ENCODE measurements at regions not wholly inside any gene's neighbourhood (a gene's known extent, or its start where the extent isn't known, plus 50 kb on each side); places are given as distances from the start of the nearest gene placed in this dataset.

DNA sequence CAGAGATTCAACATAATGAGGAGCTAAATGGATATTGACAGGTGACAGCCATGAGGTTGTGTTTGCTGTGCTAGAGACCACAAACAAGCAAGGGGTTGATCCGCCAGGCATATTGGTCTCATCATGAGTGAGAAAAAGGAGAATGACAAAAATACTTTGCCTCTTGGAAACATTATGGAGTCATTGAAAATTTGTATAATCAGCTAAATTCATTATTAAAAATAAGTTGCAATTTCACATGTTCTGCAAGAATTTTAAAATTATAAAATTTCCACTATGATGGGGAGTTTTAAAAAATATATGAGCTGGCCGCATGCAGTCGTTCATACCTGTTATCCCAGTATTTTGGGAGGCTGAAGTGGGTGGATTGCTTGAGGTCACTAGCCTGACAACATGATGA, 912.3 kb upstream of the SLC35B3 start:
- Histone ChIP-seq H3K4me1 (ENCODE audit: control insufficient read depth, insufficient read depth, low read length) (no peaks in the 10 kb centered on the region), H3K27ac (ENCODE audit: low read length) (no peak overlapping the region), H3K9me3 (ENCODE audit: control insufficient read depth in 2 of 2, low read length in 2 of 2) (no peaks in the 10 kb centered on the region), H3K9ac (ENCODE audit: low read length in 2 of 2) (no peak overlapping the region), H3K36me3 (ENCODE audit: control insufficient read depth in 2 of 2, insufficient read depth in 2 of 2, low read length in 2 of 2) (no peaks in the 10 kb centered on the region), H3K4me3 (ENCODE audit: low read length in 2 of 2) (no peak overlapping the region), H3K27me3 (ENCODE audit: control insufficient read depth in 1 of 2, insufficient read depth in 2 of 2, low read length in 2 of 2) (no peaks in the 10 kb centered on the region)

GRCh38 chr6:9346923-9347322, 911.6 kb upstream of the SLC35B3 start:
- Histone ChIP-seq H3K4me1 (ENCODE audit: control insufficient read depth, insufficient read depth, low read length) (no peaks in the 10 kb centered on the region), H3K4me3 (ENCODE audit: low read length in 2 of 2) (no peak overlapping the region), H3K9ac (ENCODE audit: low read length in 2 of 2) (no peak overlapping the region), H3K9me3 (ENCODE audit: control insufficient read depth in 2 of 2, low read length in 2 of 2) (no peaks in the 10 kb centered on the region), H3K36me3 (ENCODE audit: control insufficient read depth in 2 of 2, insufficient read depth in 2 of 2, low read length in 2 of 2) (no peaks in the 10 kb centered on the region), H3K27me3 (ENCODE audit: control insufficient read depth in 1 of 2, insufficient read depth in 2 of 2, low read length in 2 of 2) (no peaks in the 10 kb centered on the region), H3K27ac (ENCODE audit: low read length) (no peak overlapping the region)

GRCh38 chr6:9335431-9335830, 900.1 kb upstream of the SLC35B3 start:
- Histone ChIP-seq H3K4me3 (ENCODE audit: low read length in 2 of 2) (no peak overlapping the region), H3K4me1 (ENCODE audit: control insufficient read depth, insufficient read depth, low read length) (no peaks in the 10 kb centered on the region), H3K27me3 (ENCODE audit: control insufficient read depth in 1 of 2, insufficient read depth in 2 of 2, low read length in 2 of 2) (no peaks in the 10 kb centered on the region), H3K36me3 (ENCODE audit: control insufficient read depth in 2 of 2, insufficient read depth in 2 of 2, low read length in 2 of 2) (no peaks in the 10 kb centered on the region), H3K9me3 (ENCODE audit: control insufficient read depth in 2 of 2, low read length in 2 of 2) (no peaks in the 10 kb centered on the region), H3K9ac (ENCODE audit: low read length in 2 of 2) (no peak overlapping the region), H3K27ac (ENCODE audit: low read length) (no peak overlapping the region)

GRCh38 chr6:9334979-9335378, 899.6 kb upstream of the SLC35B3 start:
- Histone ChIP-seq H3K27me3 (ENCODE audit: control insufficient read depth in 1 of 2, insufficient read depth in 2 of 2, low read length in 2 of 2) (no peaks in the 10 kb centered on the region), H3K36me3 (ENCODE audit: control insufficient read depth in 2 of 2, insufficient read depth in 2 of 2, low read length in 2 of 2) (no peaks in the 10 kb centered on the region), H3K27ac (ENCODE audit: low read length) (no peak overlapping the region), H3K4me3 (ENCODE audit: low read length in 2 of 2) (no peak overlapping the region), H3K9me3 (ENCODE audit: control insufficient read depth in 2 of 2, low read length in 2 of 2) (no peaks in the 10 kb centered on the region), H3K4me1 (ENCODE audit: control insufficient read depth, insufficient read depth, low read length) (no peaks in the 10 kb centered on the region), H3K9ac (ENCODE audit: low read length in 2 of 2) (no peak overlapping the region)

DNA sequence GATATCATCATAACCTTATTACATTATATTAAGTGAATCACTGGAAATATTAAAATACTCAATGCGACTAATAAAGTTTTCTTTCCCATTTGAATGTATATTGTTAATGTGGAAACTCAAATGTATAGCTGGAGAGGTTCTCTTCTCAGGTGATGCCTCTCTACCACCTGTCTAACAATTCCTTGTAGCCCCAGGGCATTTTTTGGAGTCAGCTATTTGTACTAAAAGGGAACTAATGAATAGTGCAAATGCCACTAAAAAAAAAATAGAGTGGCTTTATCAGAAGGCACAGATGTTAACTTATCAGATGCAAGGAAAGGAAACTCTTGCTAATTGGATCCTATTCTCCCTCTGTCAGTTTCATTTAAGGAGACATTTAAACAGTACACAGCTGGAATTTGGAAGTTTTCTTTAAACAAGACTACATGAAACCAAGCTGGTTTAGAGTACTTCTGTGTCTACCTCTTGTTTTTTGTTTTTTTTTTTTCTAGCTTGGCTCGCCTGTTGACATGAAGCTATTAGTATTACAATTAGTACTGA, 897.0 kb upstream of the SLC35B3 start:
- Histone ChIP-seq H3K27ac (ENCODE audit: low read length) (no peak overlapping the region), H3K9me3 (ENCODE audit: control insufficient read depth in 2 of 2, low read length in 2 of 2) (no peaks in the 10 kb centered on the region), H3K4me3 (ENCODE audit: low read length in 2 of 2) (no peak overlapping the region), H3K4me1 (ENCODE audit: control insufficient read depth, insufficient read depth, low read length) (no peaks in the 10 kb centered on the region), H3K27me3 (ENCODE audit: control insufficient read depth in 1 of 2, insufficient read depth in 2 of 2, low read length in 2 of 2) (no peaks in the 10 kb centered on the region), H3K9ac (ENCODE audit: low read length in 2 of 2) (no peak overlapping the region), H3K36me3 (ENCODE audit: control insufficient read depth in 2 of 2, insufficient read depth in 2 of 2, low read length in 2 of 2) (no peaks in the 10 kb centered on the region)

DNA sequence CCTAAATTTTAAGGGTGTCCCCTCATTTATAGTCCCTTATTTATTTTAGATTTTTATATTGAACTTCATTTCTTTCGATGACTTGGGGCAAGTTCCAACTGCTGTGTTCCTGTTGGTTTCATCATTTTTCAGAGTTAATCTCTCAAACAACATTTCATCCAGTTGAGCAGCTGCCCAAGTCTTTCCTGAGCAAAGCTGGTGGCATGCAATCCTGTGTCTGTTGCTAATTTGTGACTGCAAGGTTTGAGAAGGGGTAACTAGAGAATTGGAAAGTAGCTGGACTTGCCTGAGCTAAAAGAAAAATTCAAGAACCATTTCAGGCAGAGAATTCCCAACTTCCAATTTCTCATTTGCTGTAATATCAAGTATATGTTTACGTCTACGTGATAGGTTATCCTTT, 881.5 kb upstream of the SLC35B3 start:
- H3K9me3 ChIP-seq (ENCODE audit: control insufficient read depth in 2 of 2, low read length in 2 of 2) = no peaks in the 10 kb centered on the region
- no peaks in the 10 kb centered on the region for H3K4me1 ChIP-seq (ENCODE audit: control insufficient read depth, insufficient read depth, low read length)
- H3K27ac ChIP-seq (ENCODE audit: low read length) = no peak overlapping the region
- no peaks in the 10 kb centered on the region for H3K36me3 ChIP-seq (ENCODE audit: control insufficient read depth in 2 of 2, insufficient read depth in 2 of 2, low read length in 2 of 2)
- H3K27me3 ChIP-seq (ENCODE audit: control insufficient read depth in 1 of 2, insufficient read depth in 2 of 2, low read length in 2 of 2) = no peaks in the 10 kb centered on the region
- no peak overlapping the region for H3K9ac ChIP-seq (ENCODE audit: low read length in 2 of 2)
- H3K4me3 ChIP-seq (ENCODE audit: low read length in 2 of 2) = no peak overlapping the region

GRCh38 chr6:9315966-9316650, 880.8 kb upstream of the SLC35B3 start:
- H3K9ac ChIP-seq (ENCODE audit: low read length in 2 of 2) = no peak overlapping the region
- H3K4me3 ChIP-seq (ENCODE audit: low read length in 2 of 2) = no peak overlapping the region
- no peaks in the 10 kb centered on the region for H3K4me1 ChIP-seq (ENCODE audit: control insufficient read depth, insufficient read depth, low read length)
- no peaks in the 10 kb centered on the region for H3K9me3 ChIP-seq (ENCODE audit: control insufficient read depth in 2 of 2, low read length in 2 of 2)
- H3K27ac ChIP-seq (ENCODE audit: low read length) = no peak overlapping the region
- H3K27me3 ChIP-seq (ENCODE audit: control insufficient read depth in 1 of 2, insufficient read depth in 2 of 2, low read length in 2 of 2) = no peaks in the 10 kb centered on the region
- H3K36me3 ChIP-seq (ENCODE audit: control insufficient read depth in 2 of 2, insufficient read depth in 2 of 2, low read length in 2 of 2) = no peaks in the 10 kb centered on the region

DNA sequence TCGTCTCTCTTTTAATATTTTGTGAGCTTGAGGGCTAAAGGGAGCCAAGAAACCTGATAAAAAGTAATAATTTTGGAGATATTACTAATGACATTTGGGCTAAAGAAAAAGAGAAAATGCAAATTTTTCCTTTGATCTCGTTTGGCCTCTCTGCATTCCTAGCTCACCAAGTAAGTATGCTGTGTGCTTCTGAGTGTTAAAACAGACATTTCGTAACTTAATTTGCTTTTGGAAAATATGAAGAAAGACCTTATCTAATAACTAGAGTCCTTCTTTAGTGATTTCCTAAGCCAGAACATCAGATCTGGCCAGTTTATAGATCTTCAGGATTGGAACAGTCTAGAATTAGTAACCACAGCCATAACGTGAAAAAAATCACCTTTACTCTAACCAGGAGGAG, 872.9 kb upstream of the SLC35B3 start:
- H3K9ac ChIP-seq (ENCODE audit: low read length in 2 of 2) = no peak overlapping the region
- no peaks in the 10 kb centered on the region for H3K27me3 ChIP-seq (ENCODE audit: control insufficient read depth in 1 of 2, insufficient read depth in 2 of 2, low read length in 2 of 2)

DNA sequence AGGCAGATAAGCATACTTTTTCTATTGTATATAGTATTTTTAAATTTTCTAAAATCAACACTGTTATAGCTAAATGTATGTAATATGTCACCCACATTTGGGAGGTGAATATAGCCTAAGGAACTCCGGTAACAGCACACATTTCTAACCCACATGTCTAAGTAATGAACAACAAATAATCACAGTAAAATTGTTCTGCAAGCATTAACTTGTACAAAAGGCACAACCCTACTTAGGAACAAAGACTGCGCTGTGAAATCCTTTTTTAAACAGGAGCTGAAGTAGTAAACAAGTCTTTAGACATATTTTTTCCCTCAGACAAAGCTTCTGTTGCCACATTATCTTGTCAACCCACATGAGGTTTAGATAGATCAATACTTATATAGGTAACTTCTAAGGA, 872.4 kb upstream of the SLC35B3 start:
- Histone ChIP-seq H3K9me3 (ENCODE audit: control insufficient read depth in 2 of 2, low read length in 2 of 2) (no peaks in the 10 kb centered on the region), H3K9ac (ENCODE audit: low read length in 2 of 2) (no peak overlapping the region), H3K4me3 (ENCODE audit: low read length in 2 of 2) (no peak overlapping the region), H3K27ac (ENCODE audit: low read length) (no peak overlapping the region), H3K36me3 (ENCODE audit: control insufficient read depth in 2 of 2, insufficient read depth in 2 of 2, low read length in 2 of 2) (no peaks in the 10 kb centered on the region), H3K4me1 (ENCODE audit: control insufficient read depth, insufficient read depth, low read length) (no peaks in the 10 kb centered on the region), H3K27me3 (ENCODE audit: control insufficient read depth in 1 of 2, insufficient read depth in 2 of 2, low read length in 2 of 2) (no peaks in the 10 kb centered on the region)

More for the DNA sequence above, 872.9 kb upstream of the SLC35B3 start:
- no peak overlapping the region for H3K27ac ChIP-seq (ENCODE audit: low read length)
- no peaks in the 10 kb centered on the region for H3K36me3 ChIP-seq (ENCODE audit: control insufficient read depth in 2 of 2, insufficient read depth in 2 of 2, low read length in 2 of 2)
- H3K4me3 ChIP-seq (ENCODE audit: low read length in 2 of 2) = no peak overlapping the region
- H3K9me3 ChIP-seq (ENCODE audit: control insufficient read depth in 2 of 2, low read length in 2 of 2) = no peaks in the 10 kb centered on the region
- no peaks in the 10 kb centered on the region for H3K4me1 ChIP-seq (ENCODE audit: control insufficient read depth, insufficient read depth, low read length)

DNA sequence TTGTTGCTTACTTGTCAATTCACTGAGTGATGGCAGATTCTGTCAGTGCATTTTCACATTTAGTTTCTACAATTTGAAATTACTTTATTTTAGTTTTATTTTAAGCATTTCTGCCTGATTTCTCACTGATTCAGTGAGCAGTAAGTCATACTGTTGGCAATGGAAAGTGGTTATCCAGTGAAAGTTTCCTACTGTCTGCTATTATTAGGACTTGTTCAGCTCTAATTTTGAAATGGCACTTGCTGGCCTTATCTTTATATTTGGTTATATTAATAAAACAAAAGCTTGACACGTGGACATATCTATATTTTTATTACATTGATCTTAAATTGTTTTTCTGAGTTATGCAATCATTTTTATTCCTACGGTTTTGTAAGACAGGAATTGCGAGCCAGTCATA, 871.8 kb upstream of the SLC35B3 start:
- no peak overlapping the region for H3K27ac ChIP-seq (ENCODE audit: low read length)
- H3K4me3 ChIP-seq (ENCODE audit: low read length in 2 of 2) = no peak overlapping the region

GRCh38 chr6:9295644-9296043, 860.3 kb upstream of the SLC35B3 start:
- Histone ChIP-seq H3K36me3 (ENCODE audit: control insufficient read depth in 2 of 2, insufficient read depth in 2 of 2, low read length in 2 of 2) (no peaks in the 10 kb centered on the region), H3K9ac (ENCODE audit: low read length in 2 of 2) (no peak overlapping the region), H3K4me3 (ENCODE audit: low read length in 2 of 2) (no peak overlapping the region), H3K27ac (ENCODE audit: low read length) (no peak overlapping the region), H3K4me1 (ENCODE audit: control insufficient read depth, insufficient read depth, low read length) (no peaks in the 10 kb centered on the region), H3K27me3 (ENCODE audit: control insufficient read depth in 1 of 2, insufficient read depth in 2 of 2, low read length in 2 of 2) (no peaks in the 10 kb centered on the region), H3K9me3 (ENCODE audit: control insufficient read depth in 2 of 2, low read length in 2 of 2) (no peaks in the 10 kb centered on the region)

More for the DNA sequence above, 871.8 kb upstream of the SLC35B3 start:
- Histone ChIP-seq H3K9me3 (ENCODE audit: control insufficient read depth in 2 of 2, low read length in 2 of 2) (no peaks in the 10 kb centered on the region), H3K36me3 (ENCODE audit: control insufficient read depth in 2 of 2, insufficient read depth in 2 of 2, low read length in 2 of 2) (no peaks in the 10 kb centered on the region), H3K27me3 (ENCODE audit: control insufficient read depth in 1 of 2, insufficient read depth in 2 of 2, low read length in 2 of 2) (no peaks in the 10 kb centered on the region), H3K9ac (ENCODE audit: low read length in 2 of 2) (no peak overlapping the region), H3K4me1 (ENCODE audit: control insufficient read depth, insufficient read depth, low read length) (no peaks in the 10 kb centered on the region)

Measured in stomach smooth muscle (tissue), 2 donors.